IPS DF 4.7 (cell line): ENCODE measurements at regions not wholly inside any gene's neighbourhood (a gene's known extent, or its start where the extent isn't known, plus 50 kb on each side); places are given as distances from the start of the nearest gene placed in this dataset.
"Not testable (repeated sequence)": the region's sequence is repeated elsewhere in the genome, so short reads cannot be mapped to it uniquely, and the experiment has no call there.

Source experiments
- DNase-seq: peaks from one replicate; pipeline ENCODE4 v3.0.0-alpha.2; 2013; ENCODE audit warnings: low spot score; ENCODE audit errors: extremely low read depth

DNA sequence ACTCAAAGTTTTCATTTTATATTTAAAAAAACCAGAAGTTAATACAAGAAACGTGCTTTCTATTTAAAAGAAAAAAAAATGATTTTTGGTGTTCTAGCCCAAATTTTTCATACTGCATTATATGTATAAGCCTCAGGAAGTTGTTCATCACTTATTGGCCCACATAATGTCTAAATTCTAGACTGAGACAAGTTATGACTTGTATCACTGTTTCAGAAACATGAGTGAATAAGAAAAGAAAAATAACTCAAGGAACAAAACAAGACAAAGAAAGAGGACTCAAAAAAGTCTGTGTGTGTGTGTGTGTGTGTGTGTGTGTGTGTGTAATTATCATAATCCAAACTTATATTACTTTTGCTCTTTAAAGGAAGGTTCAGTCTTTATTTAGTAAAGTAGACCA, 929.8 kb downstream of the GALC start:
- no peak for DNase-seq

DNA sequence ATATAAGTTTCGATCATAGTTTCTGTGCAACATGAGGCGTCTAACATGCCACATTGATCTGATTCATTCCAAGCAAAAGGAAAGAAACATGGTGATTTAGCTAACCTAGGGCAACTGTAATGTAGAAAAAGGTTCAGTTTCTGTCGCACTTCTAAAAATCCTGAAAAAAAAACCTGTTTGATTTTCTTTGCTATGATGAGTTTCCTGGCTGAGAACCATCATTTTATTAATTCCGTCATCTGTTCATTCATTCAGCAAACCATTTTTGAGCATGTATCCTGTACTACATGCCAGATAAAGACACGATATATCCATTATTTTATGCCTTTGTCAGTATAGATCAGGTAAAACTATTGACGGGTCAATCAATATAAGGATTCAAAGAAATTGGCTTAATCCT, 932.6 kb downstream of the GALC start:
- DNase-seq, result no peak

DNA sequence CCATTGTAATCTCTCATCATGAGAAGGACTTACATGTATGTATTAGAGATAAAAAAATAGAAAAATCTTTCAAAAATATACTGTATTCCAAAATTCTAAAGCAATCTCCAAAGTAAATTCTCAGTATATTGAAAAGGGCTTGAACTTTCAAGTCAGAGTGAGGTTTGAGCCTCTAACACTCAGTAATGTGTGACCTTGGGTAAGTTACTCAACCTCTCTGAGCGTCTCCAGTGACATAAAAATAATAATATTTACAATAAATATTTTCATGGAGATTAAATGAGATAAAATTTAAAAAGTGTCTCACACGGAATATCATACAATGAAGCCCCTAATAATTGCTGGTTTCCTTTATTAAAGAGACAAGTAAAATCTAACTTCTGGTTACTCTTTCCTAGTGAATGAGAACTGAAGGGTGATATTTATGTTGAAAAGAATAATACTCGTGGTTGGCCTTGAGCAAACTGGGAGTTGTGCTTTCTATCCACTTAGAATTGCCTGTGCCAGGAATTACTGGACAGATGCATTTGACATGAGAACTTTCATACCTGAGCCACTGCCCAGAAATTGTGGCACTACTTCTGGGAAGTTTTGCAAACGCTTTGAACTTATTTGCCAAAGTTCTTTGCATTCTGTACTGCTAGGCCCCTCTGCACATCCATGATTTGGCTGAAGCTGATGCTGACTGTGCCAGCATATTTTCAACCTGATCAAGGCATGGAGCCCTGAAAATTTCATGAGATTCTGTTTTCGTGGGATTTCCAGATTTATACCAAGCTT, 933.7 kb downstream of the GALC start:
- DNase-seq, result no peak

DNA sequence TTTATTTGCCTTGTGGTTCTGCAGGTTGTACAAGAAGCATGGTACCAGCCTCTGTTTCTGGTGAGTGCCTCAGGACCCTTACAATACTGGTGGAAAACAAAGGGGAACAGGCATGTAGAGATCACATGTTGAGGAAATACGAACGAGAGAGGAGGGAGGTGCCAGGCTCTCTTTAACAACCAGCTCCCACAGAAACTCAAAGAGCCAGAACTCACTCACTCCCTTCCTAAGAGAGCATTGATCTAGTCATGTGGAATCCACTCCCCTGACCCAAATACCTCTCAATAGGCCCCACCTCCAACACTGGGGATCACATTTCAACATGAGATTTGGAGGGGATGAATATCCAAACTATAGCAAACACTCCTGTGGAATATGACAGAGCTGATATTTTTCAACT, 938.0 kb downstream of the GALC start:
- no peak for DNase-seq

DNA sequence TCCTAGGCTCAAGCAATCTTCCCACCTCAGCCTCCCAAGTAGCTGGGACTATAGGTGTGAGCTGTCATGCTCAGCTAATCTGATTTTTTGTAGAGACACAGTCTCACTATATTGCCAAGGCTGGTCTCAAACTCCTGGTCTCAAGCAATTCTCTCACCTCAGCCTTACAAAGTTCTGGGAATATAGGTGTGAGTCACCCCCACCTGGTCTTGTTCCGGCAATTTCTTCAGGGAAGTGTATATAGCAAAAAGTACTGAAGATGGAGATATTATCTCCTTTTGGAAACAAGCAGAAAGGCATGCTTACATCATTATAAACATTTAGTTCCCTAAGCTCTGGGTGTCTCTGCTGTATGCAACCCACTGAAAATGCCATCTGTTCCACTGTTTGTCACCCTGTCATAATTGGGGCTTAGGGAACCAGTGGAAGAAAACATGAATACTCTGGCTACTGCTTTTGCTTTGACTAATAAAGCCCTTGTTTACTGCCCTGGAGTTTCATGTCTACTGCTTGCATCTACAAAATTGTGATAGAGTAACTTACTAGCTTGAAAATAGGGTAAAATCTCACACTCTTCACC, 940.2 kb downstream of the GALC start:
- no peak for DNase-seq

DNA sequence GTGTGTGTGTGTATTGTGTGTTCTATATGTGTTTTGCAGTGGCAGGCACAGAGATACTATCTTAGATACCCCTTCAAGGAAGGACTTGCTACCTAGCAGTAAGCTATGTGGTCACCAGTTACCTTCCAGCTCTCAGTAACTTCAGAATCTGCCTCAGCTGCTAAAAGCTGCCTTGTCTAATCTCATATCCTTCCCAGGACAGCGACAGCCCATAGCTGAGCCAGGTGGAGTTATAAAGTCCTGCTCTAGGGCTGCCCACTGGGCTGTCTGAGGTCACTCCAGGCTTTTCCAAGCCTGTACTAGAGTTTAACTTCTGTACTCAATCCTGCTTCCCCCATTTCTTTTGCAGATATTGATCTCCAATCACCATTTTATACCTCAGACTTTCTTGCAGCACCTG, 942.6 kb downstream of the GALC start:
- DNase-seq, result no peak

DNA sequence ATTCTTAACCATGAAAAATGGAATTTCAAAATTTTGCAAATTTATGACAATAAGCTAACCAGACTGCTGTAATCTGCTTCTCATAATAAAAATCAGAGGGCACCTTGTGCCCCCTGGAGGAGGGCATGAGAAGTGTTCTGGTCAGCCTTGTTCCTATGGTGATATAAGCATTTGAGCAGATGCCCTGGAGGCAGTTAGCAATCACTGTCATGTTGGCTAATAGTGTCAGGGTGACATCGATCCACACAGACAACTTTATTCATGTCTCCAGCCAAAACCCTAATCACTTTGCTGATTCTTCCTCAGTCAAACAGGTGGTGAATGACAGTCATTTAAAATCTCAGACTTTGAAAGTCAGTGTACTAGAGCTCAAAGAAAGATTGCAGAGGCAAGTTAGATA, 943.0 kb downstream of the GALC start:
- no peak for DNase-seq

DNA sequence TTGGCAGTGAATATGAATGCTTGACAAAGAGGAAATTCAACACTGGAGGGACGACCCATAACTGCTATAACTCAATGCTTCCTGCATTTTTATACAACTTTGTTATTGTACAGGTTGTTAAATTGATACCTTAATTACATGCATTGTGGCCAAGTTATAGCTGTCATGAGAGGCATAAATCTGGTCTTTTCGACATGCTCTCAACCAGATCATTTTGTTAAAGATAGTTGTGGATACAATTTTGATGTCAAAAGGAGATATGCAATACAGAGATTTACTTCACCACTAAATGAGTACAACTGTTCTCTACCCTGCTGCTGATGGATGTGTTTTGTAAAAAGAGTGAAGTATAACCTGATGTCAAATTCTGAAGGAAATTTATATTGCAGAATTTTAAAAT, 946.0 kb downstream of the GALC start:
- DNase-seq, result no peak

DNA sequence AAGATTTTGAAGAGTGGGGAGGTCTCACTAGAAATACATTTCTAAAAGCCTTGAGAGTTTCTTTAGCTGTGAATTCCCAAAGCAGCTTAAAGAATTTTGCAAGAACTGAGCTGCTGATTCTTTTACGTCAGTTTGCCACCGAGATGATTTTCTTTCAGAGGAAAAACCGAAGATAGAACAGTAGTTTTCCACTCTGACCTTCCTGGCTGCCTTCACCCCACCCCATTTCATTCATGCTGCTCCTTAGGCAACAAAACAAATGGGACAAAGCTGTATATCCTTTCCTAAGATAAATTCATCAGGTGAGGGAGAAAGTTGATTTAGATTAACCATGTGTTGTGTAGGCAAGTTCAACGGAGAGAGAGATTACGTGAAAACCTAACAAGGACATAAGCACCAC, 947.0 kb downstream of the GALC start:
- DNase-seq, result no peak

DNA sequence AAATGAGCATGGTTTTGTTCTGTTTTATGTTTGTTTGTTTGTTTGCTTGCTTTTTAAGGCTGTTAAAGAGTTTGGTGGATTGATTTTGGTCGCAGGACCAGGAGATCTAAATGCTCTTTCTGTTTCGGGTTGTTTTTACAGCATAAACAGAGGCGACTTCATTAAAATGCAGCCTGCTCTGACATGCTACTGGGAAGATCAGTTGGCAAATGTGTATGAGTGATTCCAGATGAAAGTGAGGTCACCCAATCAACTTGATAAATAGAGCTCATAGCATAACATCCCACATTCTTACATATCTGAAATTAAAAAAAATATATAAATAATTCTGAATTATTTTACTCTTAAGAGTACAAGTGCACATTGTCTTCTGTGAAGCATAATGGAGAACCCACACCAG, 947.7 kb downstream of the GALC start:
- no peak for DNase-seq

DNA sequence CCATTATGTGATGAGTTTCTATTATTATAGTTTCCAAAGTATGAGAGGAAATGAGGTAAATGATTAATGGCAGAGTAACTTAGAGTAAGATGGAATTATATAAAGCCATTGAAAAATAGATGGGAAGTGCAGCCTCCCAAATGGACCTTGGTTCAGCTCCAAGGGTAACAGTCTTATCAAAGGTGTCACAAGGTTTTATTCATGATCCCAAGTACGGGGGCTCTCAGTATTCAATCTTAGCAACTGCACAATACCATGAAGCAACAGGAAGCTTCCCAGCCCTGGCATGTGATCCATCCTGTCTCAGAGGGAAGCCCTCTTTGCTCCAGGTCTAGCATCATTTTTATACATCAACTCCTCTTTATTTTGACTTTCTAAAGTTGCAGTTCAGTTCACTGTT, 948.2 kb downstream of the GALC start:
- no peak for DNase-seq

DNA sequence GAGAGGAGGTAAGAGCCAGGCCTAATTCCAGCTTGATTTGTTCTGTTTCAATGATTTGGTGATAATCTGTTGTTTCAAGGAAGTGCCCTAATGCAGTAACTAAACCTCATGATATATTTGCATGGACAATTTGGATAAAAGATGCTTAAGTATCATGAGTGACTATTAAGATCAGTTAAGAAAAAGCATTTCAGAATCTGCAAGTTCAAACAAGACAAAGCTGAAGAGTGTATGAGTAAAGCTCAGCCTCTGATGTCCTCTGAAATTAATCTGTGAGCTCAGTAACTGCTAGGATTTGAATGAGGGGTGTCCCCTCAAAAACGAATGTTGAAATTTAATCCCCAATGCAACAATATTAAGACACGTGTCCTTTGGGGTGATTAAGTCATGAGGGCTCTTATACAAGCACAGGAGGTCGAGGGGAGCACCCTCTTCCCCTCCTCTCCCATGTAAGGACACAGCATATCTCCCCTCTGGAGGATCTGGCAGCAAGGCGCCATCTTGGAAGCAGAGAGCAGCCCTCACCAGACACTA, 949.2 kb downstream of the GALC start:
- DNase-seq, result no peak

DNA sequence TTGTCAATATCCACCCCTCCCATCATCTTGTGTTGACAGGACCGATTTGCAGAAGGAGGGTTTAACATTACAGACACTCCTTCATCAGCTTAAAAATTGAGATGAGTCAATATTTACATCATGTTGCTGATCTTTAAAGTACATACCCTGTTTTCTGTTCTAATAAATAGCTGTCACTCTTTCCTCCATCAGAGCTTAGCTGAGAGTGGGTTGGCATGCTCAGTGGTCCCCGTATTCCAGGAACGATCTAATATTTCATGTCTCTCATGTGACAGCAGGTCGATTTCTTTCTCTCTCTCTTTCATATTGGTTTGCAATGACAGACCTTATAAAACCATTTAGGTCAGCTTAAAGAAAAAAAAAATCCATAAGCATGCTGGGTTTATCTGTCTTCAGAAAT, 950.6 kb downstream of the GALC start:
- no peak for DNase-seq

DNA sequence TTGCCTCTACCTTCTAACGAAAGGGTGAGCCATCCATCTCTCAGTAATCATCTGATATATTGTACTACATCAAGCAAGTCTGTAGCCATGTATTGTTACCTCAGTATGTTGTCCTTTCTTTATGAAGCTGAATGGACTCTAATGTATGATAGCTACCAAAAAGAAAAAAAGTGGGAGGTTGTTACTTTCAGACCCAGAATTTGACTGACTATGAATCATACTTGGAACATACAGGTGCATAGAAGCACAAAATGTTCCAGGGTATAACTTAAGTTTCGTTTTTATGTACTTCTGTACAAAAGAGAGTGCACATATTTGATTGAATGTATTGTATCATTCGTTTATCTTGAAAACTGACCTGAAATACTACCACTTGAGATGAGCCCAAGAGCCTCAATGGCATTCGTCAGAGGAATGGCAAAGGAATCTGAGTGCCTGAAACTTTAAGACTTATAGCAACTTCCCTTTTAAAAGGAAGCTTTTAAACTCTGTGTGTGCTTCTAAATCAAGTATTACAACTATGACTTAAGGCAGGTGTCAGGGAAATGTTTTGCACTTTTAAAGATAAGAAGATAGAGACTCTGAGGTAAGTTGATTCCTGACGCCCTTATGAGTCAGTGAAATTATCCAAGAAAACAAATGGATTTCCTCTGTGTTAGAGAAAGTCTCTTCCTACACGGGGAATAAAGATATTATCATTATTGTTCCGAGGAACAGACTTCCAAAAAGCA, 951.5 kb downstream of the GALC start:
- no peak for DNase-seq

DNA sequence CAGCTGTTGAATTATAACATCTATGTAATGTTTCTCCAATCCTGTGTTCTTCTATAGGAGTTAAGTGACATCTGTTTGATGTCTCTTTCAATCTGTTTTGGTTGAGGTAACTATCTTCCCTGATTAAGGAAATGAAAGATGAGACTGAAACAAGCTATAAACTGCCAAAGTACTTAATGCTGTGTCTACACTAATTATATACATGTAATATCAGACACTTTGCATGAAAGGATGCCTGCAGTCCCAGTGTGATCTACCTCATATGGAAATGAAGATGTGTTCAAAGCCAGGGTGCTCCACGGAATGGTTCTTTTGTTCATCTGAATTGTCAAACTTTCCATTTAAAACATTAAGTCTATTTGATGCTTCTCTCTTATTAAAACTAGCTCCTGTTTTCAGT, 958.3 kb downstream of the GALC start:
- no peak for DNase-seq

DNA sequence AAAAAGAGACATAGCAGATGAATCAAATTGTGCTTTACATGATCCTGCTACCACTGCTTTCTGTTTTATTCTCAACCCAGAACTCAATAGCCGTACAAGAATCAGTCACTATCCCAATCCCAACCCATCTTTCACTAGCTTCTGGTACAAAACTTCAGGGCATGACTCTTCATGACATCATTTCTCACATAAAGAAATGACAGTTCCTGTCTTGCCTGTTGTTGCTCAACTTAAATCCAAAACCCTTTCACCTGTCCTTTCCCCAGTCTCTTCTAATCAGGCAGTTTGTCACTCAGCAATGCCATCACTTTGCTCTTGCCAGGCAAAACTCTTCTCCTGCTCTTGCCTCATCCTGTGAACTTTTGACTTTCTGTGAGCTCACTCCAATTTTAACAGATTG, 962.8 kb downstream of the GALC start:
- no peak for DNase-seq

DNA sequence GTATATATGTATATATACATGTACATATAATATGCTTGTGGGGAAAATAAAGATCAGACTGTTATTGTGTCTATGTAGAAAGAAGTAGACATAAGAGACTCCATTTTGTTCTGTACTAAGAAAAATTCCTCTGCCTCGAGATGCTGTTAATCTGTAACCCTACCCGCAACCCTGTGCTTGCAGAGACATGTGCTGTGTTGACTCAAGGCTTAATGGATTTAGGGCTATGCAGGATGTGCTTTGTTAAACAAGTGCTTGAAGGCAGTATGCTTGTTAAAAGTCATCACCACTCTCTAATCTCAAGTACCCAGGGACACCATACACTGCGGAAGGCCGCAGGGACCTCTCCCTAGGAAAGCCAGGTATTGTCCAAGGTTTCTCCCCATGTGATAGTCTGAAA, 972.9 kb downstream of the GALC start:
- not testable (repeated sequence) for DNase-seq

DNA sequence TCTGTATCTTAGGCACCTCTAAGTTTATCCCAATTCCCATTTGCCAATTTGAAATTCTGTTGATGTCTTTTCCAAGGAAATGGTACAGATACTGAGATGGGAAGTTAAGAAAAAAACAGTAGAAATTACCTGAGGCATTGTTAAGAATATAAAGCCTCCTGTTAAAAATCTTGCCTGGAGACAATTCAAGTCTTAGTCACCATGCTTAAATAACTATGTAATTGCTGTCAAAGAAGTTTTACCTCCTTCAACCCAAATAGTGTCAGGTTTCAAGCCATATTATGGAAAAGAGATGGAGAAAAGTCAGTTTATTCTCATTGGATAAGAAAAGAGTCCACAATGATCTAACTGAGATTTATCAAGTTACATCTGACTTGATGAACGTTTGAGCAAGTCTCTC, 974.7 kb downstream of the GALC start:
- DNase-seq, result no peak

DNA sequence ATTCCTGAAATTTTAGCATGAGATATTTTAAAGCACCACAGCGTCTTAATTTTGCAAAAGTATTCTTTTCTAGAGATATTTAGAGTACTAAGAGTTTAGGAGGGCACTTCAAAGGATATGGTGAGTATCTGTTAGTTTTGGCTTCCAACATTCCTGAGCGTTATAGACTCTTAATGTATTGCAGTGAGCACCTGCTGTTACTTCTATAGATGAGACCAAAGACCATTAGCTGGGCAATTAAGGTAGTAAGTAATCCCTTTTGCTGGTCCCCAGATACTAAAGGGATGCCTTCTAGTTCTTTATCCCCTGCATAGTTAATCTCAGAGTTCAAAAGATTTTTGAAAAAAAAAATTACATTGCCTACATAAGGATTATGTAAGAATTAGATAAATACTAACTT, 975.6 kb downstream of the GALC start:
- DNase-seq, result no peak

DNA sequence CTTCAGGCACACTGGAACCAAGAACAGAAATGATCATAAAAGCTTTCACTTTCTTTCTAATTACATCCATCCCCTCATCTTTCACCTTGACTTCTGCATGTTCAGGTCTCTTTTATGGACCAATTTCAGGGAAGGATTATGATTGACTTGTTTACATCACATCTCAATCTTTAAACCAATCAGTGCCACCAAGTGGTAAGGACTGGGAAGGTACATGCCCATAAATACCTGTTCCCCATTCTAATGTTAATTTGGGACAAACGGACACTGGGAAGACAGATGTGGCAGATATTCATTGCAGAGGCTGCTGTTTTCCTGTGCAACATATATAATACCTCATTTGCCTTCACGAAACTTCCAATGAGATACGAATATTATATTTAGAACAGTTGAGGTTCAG, 978.1 kb downstream of the GALC start:
- no peak for DNase-seq

DNA sequence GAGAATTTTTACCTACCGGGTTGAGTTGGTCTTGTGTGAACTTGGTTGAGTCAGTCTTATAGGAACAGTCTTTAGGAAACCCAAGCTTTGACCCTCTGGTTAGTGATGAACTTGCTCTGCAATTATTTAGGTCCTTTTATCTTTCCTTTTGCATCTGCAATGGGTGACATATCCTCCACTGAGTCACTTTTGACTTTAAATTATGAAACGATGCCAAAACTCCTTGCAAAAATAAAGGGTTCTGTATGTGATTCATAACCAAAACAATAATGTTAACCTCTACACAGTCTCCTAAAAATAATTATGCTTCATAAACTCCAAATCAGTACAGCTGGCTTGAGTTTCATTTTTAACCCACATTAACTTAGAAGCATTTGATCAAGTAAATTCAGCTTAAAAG, 979.4 kb downstream of the GALC start:
- DNase-seq, result no peak

DNA sequence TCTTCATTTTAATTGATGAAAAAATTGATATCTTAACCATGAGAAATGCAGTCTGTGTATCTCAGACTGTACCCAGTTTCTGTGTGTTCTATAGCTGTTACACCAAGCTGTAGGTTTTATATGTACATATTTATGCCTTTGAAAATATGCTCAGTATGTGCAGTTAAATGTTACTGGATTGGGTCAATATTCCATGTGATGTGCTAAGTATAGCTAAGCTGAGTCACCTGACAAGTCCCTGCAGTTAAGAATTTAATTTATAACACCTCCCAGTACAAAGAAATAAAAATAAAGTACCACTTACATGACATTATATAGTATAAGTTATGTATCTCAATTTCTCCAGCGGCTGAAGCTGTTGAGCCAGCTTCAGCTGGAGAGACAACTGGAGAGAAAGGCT, 984.0 kb downstream of the GALC start:
- no peak for DNase-seq

DNA sequence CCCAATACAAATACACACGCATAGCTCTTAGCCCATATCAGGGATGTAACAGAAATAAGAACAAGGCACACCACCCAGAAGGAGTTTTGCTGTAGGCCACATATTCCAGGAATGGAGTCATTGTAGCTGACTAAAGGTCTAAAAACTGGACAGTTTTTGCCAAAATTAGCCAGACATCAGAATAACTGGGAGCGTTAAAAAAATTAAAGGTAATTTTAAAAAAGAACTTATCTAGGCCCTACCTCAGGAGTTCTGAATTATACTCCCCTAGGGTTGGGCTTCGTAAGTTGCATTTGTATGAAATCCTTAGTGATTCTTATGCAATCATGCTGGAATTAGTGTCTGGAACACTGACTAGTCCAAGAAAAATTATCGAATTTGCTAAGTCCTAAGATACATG, 987.7 kb downstream of the GALC start:
- DNase-seq, result no peak
